Muscle of arm (tissue), 1 donor: ENCODE measurements at regions not wholly inside any gene's neighbourhood (a gene's known extent, or its start where the extent isn't known, plus 50 kb on each side); places are given as distances from the start of the nearest gene placed in this dataset.

Experiments
- DNase-seq: peaks from one replicate; pipeline ENCODE4 v3.0.0-alpha.2; 2013

- DNase-seq = no peak
Measured at GRCh38 chr7:16060502-16060901, 360.8 kb downstream of the CRPPA start.

DNA sequence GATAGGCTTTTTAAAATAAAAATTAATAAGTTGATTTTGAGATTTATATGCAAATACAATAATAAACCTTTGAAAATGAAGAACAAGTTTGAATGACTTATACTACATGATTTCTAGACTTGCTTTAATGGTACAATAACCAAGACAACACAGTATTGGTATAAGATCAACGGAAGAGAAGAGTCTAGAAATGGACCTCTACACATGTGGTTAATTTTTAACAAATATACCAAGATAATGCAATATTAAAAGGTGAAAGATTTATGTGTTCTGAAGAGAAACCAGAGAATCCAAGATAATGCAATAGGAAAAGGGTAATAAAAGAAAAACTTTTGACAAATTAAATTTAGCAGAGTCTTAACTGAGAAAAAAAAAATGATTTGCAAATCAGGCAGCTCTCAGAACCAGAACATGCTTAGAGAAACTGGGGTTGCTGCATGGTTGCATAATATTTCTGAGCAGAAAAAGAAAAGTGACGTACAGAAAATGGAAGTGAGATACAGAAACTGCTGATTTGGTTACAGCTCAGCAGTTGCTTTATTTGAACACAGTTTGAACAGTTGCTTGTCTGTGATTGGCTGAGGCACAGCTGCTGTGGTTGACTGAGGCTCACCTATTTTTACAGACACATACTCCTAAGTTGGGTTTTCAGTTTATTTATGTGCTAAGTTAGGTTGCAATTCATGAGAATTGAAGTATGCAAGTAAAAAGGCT is 365.9 kb downstream of the CRPPA start:
- no peak for DNase-seq

- no peak for DNase-seq
Measured at GRCh38 chr7:16051561-16052255, 365.2 kb upstream of the MEOX2 start.

- DNase-seq = no peak
Measured at GRCh38 chr7:16046041-16046440, 359.6 kb upstream of the MEOX2 start.

DNA sequence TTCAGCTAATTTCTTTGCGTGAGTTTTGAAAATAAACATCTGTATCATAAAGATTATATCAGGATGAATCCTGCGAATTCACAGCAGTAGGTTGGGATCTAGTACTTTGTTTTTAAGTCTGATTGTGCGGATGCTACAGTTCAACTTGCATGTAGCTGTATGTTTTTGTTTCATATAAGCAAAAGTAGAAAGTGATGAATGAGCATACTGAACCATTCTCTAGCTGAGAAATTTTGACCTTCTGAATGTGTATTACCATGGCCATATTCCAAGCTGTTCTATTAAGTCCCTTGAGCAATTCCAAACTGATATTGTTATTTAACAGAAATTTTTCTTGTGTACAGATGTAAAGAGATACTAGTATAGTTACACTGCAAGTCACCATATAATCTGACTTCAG is 358.8 kb upstream of the MEOX2 start:
- DNase-seq = no peak

- DNase-seq = no peak
Measured at GRCh38 chr7:16044645-16045044, 358.2 kb upstream of the MEOX2 start.

DNA sequence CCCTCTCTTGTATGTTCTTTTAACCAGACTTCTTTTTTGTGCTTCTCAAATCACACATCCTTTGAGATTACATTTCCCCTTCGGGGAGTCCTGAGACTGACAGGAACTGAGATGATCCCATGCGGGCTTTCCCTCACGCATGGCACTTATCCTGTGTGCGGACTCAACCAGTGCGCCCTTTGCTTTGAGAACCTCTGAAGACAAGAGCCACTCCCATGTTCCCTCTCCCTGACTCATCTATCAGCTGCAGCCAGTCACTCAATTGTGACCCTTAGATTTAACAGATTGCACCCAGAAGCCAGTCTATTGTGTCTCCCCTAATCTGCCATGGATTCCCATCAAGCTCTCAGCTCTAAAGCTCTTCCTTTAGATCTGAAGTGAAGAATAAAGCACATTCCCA is 353.9 kb upstream of the MEOX2 start:
- DNase-seq = no peak

GRCh38 chr7:16038906-16039305 is 352.4 kb upstream of the MEOX2 start:
- no peak for DNase-seq

DNA sequence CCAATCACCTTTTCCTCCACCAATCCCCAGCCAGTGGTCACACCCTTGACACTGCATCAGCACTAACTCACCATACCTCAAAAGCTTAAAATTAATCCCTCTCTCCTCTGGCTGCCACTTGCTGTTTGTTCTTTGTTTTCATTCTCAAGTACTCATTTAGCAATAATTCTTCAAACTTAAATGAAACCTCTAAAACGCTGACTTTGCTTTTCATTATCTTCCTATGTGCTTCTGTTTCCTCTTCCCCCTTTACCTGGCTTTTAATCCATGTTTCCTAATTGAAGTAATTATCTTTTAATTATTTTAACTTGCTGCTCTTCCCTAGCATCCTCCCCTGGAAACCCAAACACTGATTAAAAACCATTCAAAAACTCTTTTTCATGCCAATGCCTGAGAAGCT is 348.9 kb upstream of the MEOX2 start:
- DNase-seq = no peak

DNA sequence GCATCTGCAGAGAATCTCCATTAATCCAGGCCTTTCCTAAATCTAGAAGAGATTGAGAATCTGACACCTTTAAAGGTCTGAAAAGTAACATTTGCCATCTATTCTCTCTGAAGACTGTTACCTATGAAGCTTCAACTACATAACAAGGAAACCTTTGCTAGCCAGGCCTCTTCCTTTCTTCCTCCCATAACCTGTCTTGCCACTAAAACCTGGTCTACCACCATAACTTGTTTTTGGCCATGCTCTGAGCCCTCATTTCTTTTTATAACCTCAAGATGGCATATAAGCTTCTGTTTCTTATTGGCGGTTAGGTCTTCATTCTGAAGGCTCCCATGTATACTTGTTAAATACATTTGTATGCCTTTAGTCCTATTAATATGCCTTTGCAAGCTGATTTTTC is 348.4 kb upstream of the MEOX2 start:
- no peak for DNase-seq

DNA sequence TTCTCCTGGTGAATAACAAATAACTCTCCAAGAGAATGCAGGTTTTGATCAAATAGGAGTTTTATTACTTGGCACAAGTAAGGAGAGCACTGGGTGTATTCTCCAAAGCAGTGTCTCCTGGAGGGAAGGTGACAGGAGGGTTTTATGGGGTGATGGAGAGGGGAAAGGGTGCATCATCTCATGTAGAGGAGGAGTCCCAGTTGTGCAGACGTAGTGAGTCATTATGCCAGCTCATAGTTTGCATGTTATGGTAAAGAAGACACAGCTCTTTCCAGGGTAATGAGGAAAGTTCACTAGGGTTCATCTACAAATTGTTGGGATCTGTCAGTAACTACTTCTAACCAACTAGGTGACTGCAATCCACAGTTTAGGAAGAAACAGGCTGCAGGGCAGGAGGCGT is 347.9 kb upstream of the MEOX2 start:
- DNase-seq = no peak

DNA sequence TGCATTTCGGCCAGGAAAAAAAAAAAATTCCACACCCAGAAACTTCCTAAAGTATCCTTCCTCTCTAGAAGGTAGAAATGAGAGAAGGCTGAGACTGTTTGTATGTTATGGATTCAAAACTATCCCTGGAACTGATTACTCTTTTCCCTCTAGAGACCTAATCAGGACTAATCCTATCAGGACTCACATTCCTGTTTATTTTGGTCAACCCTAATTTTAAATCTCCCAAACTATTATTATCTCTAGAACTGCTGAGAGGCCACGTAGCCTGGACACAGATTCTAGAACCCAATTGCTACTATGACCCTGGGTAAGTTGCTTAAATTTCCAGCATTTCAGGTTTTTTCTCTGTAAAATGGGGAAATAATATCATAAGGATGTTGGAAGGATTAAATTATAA is 346.8 kb upstream of the MEOX2 start:
- DNase-seq = no peak

DNA sequence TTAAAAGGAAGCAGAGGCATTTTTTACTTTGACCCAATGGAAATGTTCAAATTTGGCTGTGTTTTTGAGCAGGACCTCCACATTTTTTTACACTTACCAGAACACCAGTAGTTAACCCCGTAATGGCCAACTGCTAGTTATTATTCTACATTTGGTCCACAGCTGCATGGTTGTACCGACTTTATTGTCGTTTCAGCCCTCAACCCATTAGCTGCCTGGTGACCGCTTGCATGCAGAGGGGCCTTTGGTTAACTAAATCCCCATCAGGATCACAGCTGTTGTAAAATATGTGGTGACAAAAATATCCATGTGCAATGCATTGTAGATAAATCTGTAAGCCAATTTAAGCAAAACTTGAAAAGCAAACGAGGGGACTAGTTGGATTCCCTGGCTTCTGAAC is 342.2 kb upstream of the MEOX2 start:
- no peak for DNase-seq

DNA sequence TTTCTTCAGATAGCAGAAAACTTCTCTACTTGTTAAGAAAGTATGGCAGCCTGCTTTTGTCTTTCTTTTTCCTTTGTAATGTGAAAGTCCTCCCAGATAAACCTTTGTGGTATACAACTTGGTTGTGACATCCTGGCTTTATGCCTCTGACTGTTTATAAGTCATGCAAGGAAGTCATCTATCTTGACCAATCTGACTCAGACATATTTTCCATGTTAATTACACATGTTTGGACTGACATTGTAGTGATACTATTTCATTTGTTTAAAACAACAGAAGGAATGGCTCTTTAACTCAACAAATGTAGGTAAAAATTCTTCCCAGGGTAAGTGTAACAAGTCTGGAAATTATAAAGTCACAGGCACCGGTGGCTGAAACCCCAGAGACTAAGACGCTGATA is 341.6 kb upstream of the MEOX2 start:
- DNase-seq = no peak

- no peak for DNase-seq
Measured at GRCh38 chr7:16027396-16027795, 340.9 kb upstream of the MEOX2 start.

DNA sequence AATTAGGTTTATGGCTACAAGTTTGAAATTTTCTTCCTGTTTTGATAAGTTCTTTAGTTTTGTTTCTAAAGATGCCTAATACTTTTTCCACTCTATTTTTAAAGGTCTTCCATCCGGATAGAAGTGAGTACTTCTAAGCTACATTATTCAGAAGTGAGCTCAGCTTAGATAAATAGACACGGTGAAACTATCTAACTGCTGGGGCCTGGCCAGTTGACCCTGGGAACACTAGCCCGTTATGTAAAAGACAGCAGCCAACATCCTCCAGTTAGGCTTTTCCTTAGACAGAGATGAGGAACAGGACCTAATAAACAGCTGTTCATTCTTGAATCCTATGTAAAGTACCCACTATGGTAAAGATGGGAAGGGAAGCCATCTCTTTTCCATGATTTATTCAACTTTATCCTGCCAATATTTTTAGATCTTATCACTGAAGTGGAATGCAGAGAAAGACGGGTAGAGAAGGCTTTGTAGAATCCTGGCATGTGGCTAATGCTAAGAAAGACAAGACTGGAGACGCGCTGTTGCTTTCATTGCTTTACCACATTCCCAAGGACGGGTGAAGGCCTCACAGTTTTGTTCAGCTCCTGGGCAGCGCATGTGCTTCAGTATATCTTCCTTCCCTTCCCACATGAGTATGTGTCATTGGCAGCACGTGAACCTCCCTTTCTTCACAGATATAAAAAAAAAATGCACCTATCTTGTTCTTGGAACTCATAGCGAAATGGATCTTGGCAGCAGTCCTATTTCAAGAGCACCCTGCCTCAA is 340.0 kb upstream of the MEOX2 start:
- no peak for DNase-seq

- no peak for DNase-seq
Measured at GRCh38 chr7:16025696-16026095, 339.2 kb upstream of the MEOX2 start.

DNA sequence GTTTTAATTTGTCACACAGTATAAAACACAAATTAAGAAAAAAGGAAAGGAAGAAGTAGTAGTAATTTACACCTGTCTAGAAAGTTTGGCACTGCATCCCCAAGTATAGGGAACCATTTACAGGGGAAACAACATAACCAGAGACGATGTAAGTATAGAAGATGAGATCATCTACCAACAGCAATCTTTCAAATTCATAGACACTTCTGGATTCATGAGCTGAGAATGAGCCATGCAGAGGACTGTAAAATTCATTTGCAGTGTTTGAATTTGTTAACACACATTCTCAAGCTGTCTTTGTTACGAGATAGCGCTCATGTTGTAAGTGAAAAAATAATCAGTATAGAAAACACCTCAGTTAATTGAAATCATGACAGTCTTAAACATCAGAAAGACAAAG is 337.0 kb upstream of the MEOX2 start:
- DNase-seq = no peak

GRCh38 chr7:16023046-16023445 is 336.6 kb upstream of the MEOX2 start:
- no peak for DNase-seq

DNA sequence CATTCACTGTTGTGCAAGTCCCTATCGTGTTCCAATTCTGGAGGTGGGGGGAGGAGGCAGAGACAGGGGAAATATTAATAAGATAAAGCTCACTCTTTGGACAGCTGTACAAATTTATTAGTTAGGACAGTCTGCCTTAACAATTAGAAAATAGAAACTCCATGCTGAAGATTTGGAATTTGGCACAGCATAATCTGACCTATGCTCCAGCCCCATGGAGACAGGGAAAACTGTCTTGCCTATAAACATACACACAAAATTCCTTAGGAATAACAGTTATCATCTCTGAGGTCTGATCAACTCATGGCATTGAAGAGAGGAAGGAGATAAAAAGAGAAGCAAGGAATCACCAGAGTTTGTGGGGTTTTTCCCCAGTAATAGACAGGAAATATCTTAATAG is 335.4 kb upstream of the MEOX2 start:
- no peak for DNase-seq

DNA sequence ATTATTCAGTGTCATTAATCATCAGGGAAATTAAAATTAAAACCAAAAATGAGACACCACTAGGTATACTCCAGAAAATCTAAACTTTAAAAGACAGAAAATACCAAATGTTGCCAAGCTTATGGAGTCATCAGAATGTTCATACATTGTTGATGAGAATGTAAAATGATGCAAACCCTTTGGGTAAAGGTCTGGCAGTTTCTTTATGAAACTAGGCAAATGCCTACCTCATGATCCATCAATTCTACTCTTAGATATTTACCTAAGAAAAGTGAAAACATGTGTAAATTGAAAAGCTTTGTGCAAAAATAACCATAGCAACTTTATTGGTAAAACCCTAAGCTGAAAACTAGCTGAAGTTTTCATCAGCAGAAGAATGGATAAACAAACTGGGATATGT is 329.5 kb upstream of the MEOX2 start:
- no peak for DNase-seq

DNA sequence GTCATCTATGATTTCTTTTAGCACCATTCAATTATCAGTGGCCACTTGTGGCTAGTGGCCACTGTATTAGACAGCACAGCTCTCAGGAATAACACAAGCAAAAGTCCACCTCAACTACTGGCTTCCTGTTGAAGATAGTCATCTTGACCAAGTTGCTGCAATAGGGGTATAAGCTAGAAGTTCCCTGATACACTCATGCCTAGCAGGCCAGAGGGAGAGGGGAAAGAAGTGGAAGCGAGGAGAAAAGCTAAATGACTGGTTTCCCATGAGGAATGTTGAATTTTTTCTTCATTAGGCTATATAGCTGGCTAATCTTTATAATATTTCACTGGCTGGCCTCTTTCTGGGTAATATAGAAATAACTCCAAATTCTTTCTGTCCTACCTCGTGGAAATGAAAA is 327.5 kb upstream of the MEOX2 start:
- no peak for DNase-seq

GRCh38 chr7:16007911-16008310 is 321.4 kb upstream of the MEOX2 start:
- no peak for DNase-seq
